Prostate gland (tissue), 2 donors: ENCODE measurements at regions not wholly inside any gene's neighbourhood (a gene's known extent, or its start where the extent isn't known, plus 50 kb on each side); places are given as distances from the start of the nearest gene placed in this dataset.

Source experiments
- CTCF ChIP-seq, 4 experiments: fragments of 200-600 bp in 2 of 4; fragments of 450-650 bp in 2 of 4; sonication (generic) in 2 of 4; IDR thresholded peaks; 1 replicate in 3 of 4; 2 replicates in 1 of 4; pipeline ENCODE4 v1.5.1; 2016 to 2019; ENCODE audit warnings: antibody characterized with exemption in 4 of 4, mild to moderate bottlenecking in 2 of 4, moderate library complexity in 2 of 4
- POLR2A ChIP-seq: fragments of 450-650 bp; IDR thresholded peaks from one replicate; pipeline ENCODE4 v1.6.1; 2016; ENCODE audit warnings: antibody characterized with exemption, mild to moderate bottlenecking

GRCh38 chr6:93604951-93605350, 185.6 kb upstream of the EPHA7 start:
- TF ChIP-seq CTCF (IDR thresholded peaks at IDR 0.05) (no peak), POLR2A (no peak)
